Gastrocnemius medialis (tissue), 4 donors: ENCODE measurements at regions not wholly inside any gene's neighbourhood (a gene's known extent, or its start where the extent isn't known, plus 50 kb on each side); places are given as distances from the start of the nearest gene placed in this dataset.

Source experiments
- ATAC-seq, 2 donors: fragments of 150-250 bp; one replicate each; pipeline ENCODE4 v1.9.1; 2016
- DNase-seq, 2 donors: peaks; one replicate each; pipeline ENCODE4 v3.0.0-alpha.2; 2019
- H3K27ac ChIP-seq, 4 donors: fragments of 200-600 bp; sonication (generic); 1 replicate in 1 of 4; 2 replicates in 3 of 4; pipeline ENCODE4 v1.5.1; 2016 to 2018; ENCODE audit warnings: mild to moderate bottlenecking in 2 of 4, moderate library complexity in 1 of 4
- H3K27me3 ChIP-seq, 3 donors: fragments of 200-600 bp; sonication (generic) in 2 of 3; 1 replicate in 1 of 3; 2 replicates in 2 of 3; pipeline versions ENCODE4 v1.5.1 to v1.6.0; 2016 to 2019; ENCODE audit warnings: mild to moderate bottlenecking in 1 of 3, moderate library complexity in 1 of 3
- H3K36me3 ChIP-seq, 2 donors: fragments of 200-600 bp; sonication (generic) in 1 of 2; one replicate each; pipeline ENCODE4 v1.5.1; 2017 to 2018
- H3K4me1 ChIP-seq, 2 donors: fragments of 200-600 bp; sonication (generic) in 1 of 2; one replicate each; pipeline ENCODE4 v1.5.1; 2016 to 2017; ENCODE audit warnings: mild to moderate bottlenecking in 2 of 2
- H3K4me3 ChIP-seq, 4 donors: fragments of 200-600 bp; sonication (generic) in 3 of 4; 1 replicate in 1 of 4; 2 replicates in 3 of 4; pipeline ENCODE4 v1.5.1; 2016 to 2019; ENCODE audit warnings: mild to moderate bottlenecking in 2 of 4
- H3K9me3 ChIP-seq, 3 donors: fragments of 200-600 bp; sonication (generic) in 2 of 3; 1 replicate in 1 of 3; 2 replicates in 2 of 3; pipeline ENCODE4 v1.5.1; 2016 to 2019
- CTCF ChIP-seq, 5 experiments: fragments of 450-650 bp in 3 of 5; fragments of 200-600 bp in 2 of 5; sonication (generic) in 2 of 5; IDR thresholded peaks in 4 of 5; conservative IDR thresholded peaks in 1 of 5; 1 replicate in 4 of 5; 2 replicates in 1 of 5; pipeline ENCODE4 v1.5.1; 2016 to 2019; ENCODE audit warnings: antibody characterized with exemption in 5 of 5, mild to moderate bottlenecking in 3 of 5, moderate library complexity in 3 of 5
- POLR2A ChIP-seq, 2 donors: fragments of 450-650 bp; IDR thresholded peaks; one replicate each; pipeline ENCODE4 v1.6.1; 2017; ENCODE audit warnings: antibody characterized with exemption in 2 of 2, mild to moderate bottlenecking in 2 of 2, moderate library complexity in 2 of 2
- in situ Hi-C, 4 donors: fragments of 200-750 bp; cut with MboI; loops; one replicate each; pipeline versions ENCODE4 v1.15.0 to v1.8.0; 2017; ENCODE audit warnings: low sequenced_read_pairs in 4 of 4
- intact Hi-C: fragments of 100-400 bp; cut with DNase I; formaldehyde crosslinking; loops from one replicate; pipeline ENCODE4 v1.15.1; 2023; ENCODE audit warnings: low total_unique reads

GRCh38 chr18:68263481-68263880 is 451.4 kb downstream of the TMX3 start:
- no peak for DNase-seq
- in situ Hi-C loops (no loop called here), intact Hi-C loops (no loop called here)
- H3K36me3 ChIP-seq, result no peaks in the 10 kb centered on the region
- no peaks in the 10 kb centered on the region for H3K27me3 ChIP-seq
- no peak for ATAC-seq
- TF ChIP-seq CTCF (IDR thresholded peaks at IDR 0.05 in 4 of 5, conservative IDR thresholded peaks at IDR 0.05 in 1 of 5) (no peak), POLR2A (IDR thresholded peaks at IDR 0.05) (no peak)
- H3K4me1 ChIP-seq, result no peaks in the 10 kb centered on the region
- no peak overlapping the region for H3K4me3 ChIP-seq
- H3K9me3 ChIP-seq, result no peaks in the 10 kb centered on the region
- no peak overlapping the region for H3K27ac ChIP-seq

GRCh38 chr18:68262690-68263294 is 452.1 kb downstream of the TMX3 start:
- H3K36me3 ChIP-seq, result no peaks in the 10 kb centered on the region
- intact Hi-C loops (no loop called here), in situ Hi-C loops (no loop called here)
- H3K4me1 ChIP-seq, result no peaks in the 10 kb centered on the region
- no peak overlapping the region for H3K4me3 ChIP-seq
- DNase-seq, result no peak
- TF ChIP-seq POLR2A (IDR thresholded peaks at IDR 0.05) (no peak), CTCF (IDR thresholded peaks at IDR 0.05 in 4 of 5, conservative IDR thresholded peaks at IDR 0.05 in 1 of 5) (no peak)
- H3K9me3 ChIP-seq, result no peaks in the 10 kb centered on the region
- H3K27me3 ChIP-seq, result no peaks in the 10 kb centered on the region
- H3K27ac ChIP-seq, result no peak overlapping the region
- no peak for ATAC-seq

DNA sequence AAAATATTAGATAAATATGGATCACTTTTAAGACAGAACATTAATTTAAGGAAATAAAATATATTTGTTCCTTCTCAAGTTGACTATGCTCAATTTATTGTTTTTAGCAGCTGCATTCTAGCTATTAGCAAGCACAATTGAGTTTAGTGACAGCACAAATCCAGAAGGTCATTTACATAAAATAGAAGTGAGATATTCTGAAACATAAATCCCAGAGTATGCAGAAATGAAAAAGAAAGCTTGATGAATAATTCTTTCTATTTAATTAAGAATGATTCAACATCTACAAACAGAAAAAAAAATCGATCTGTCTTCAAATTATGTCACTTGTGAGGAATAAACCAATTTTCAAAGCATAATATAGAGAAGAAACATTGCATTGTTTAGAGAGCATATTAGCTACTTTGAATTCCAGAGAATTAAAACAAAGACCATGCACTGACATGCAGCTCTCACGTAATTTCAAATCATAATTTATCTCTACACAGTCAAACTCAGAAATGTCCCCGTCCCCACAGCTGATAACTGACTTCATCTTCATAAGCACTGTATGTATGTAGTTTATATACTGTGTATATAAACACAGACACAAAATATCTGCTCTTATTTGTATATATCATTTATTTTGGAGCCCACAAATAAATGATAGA is 458.4 kb downstream of the TMX3 start:
- TF ChIP-seq CTCF (IDR thresholded peaks at IDR 0.05 in 4 of 5, conservative IDR thresholded peaks at IDR 0.05 in 1 of 5) (no peak), POLR2A (IDR thresholded peaks at IDR 0.05) (no peak)
- Histone ChIP-seq H3K4me3 (no peak overlapping the region), H3K27me3 (no peaks in the 10 kb centered on the region), H3K4me1 (no peaks in the 10 kb centered on the region), H3K36me3 (no peaks in the 10 kb centered on the region), H3K9me3 (no peaks in the 10 kb centered on the region), H3K27ac (no peak overlapping the region)
- in situ Hi-C loops, result no loop called here
- intact Hi-C loops, result no loop called here
- DNase-seq (no peak), ATAC-seq (no peak)

DNA sequence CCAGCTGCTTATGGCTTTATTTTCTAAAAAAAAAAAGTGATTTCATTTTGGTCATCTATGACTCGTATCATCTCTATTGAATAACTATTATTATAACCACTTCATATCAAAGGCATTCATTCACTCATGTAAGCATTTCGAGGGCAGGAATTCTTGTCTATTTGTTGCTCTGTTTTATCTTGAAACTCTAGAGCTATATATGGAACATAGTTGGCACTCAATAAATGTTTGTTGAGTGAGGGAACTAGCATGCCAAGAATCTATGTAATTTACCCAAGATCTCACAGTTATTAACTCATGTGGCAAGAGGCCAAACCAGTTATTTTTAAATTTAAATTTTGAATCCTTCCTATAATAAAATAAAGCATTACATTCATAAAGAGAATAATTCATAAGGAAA is 470.1 kb downstream of the TMX3 start:
- DNase-seq, result no peak
- no peaks in the 10 kb centered on the region for H3K4me1 ChIP-seq
- no peak for ATAC-seq
- no peaks in the 10 kb centered on the region for H3K9me3 ChIP-seq
- no peak overlapping the region for H3K27ac ChIP-seq
- H3K4me3 ChIP-seq, result no peak overlapping the region
- H3K36me3 ChIP-seq, result no peaks in the 10 kb centered on the region
- in situ Hi-C loops (no loop called here), intact Hi-C loops (no loop called here)
- H3K27me3 ChIP-seq, result no peaks in the 10 kb centered on the region
- TF ChIP-seq POLR2A (IDR thresholded peaks at IDR 0.05) (no peak), CTCF (IDR thresholded peaks at IDR 0.05 in 4 of 5, conservative IDR thresholded peaks at IDR 0.05 in 1 of 5) (no peak)

DNA sequence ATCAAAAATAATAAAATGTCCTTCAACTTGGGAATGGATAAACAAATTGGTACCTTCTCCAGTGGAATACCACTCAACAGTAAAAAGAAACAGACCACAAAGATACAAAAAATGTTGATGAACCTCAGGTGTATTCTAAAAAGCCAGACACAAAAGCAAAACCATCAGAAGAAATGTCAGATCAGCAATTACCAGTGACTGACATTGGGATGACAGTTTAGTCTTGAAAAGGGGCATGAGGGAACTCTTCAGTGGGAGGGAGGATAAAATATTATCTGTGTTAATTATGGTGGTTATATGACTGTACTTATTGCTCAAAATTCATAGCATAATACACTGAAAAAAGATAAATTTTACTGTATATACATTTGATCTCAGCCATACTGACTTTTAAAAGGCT is 473.0 kb downstream of the TMX3 start:
- DNase-seq (no peak), ATAC-seq (no peak)
- H3K4me1 ChIP-seq, result no peaks in the 10 kb centered on the region
- H3K4me3 ChIP-seq, result no peak overlapping the region
- H3K27ac ChIP-seq, result no peak overlapping the region
- H3K36me3 ChIP-seq, result no peaks in the 10 kb centered on the region
- H3K9me3 ChIP-seq, result no peaks in the 10 kb centered on the region
- no peaks in the 10 kb centered on the region for H3K27me3 ChIP-seq
- intact Hi-C loops (no loop called here), in situ Hi-C loops (no loop called here)
- TF ChIP-seq CTCF (IDR thresholded peaks at IDR 0.05 in 4 of 5, conservative IDR thresholded peaks at IDR 0.05 in 1 of 5), result no peak
- TF ChIP-seq POLR2A (IDR thresholded peaks at IDR 0.05), result no peak
